ENCODE measurements at regions not wholly inside any gene's neighbourhood (a gene's known extent, or its start where the extent isn't known, plus 50 kb on each side); places are given as distances from the start of the nearest gene placed in this dataset.

DNA sequence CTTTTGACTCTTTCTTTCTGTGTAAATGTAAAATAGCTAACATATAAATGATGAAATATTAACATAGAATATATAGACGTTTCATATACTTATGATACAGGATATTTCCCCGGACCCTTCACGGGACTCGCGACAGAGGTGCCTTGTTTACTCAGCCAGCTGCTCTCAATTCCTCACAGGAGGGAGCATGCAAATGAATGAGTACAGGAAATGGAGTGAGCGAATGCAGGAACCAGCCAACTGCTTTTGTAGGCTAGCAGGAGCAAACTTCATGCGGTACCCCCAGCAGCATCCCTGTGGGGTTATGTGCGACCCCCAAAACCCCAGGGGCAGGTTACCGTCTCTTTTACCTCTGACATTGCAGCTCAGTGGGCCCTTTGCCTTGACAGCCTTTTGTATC, 110.3 kb upstream of the PDHA2 start:
- no peaks in the 10 kb centered on the region for H3K27me3 ChIP-seq
- H3K4me2 ChIP-seq: no peak overlapping the region
- 45% methylated on average over 9 of the region's 9 CpGs for WGBS (ENCODE audit: low lambda C conversion rate, missing lambda C conversion rate)
- H3K4me1 ChIP-seq (ENCODE audit: insufficient read depth): no peaks in the 10 kb centered on the region
- H3K27ac ChIP-seq: no peak overlapping the region
- H3K9me3 ChIP-seq (ENCODE audit: low read depth): no peaks in the 10 kb centered on the region
- H3K36me3 ChIP-seq (replicated peaks; ENCODE audit: insufficient read depth, low read depth): no peaks in the 10 kb centered on the region
- H2AFZ ChIP-seq: no peak overlapping the region
- no peaks in the 10 kb centered on the region for H4K20me1 ChIP-seq (ENCODE audit: insufficient read depth, poor library complexity, severe bottlenecking)
- H3K9me2 ChIP-seq (replicated peaks; ENCODE audit: insufficient read depth): no peaks in the 10 kb centered on the region
- no peak for DNase-seq (ENCODE audit: low spot score)
- TF ChIP-seq EZH2phosphoT487 (IDR thresholded peaks at IDR 0.05; ENCODE audit: low read depth, severe bottlenecking, unreplicated experiment) (no peak), EZH2 (IDR thresholded peaks at IDR 0.05; ENCODE audit: borderline replicate concordance) (no peak)
- TF ChIP-seq, protein P1, sequence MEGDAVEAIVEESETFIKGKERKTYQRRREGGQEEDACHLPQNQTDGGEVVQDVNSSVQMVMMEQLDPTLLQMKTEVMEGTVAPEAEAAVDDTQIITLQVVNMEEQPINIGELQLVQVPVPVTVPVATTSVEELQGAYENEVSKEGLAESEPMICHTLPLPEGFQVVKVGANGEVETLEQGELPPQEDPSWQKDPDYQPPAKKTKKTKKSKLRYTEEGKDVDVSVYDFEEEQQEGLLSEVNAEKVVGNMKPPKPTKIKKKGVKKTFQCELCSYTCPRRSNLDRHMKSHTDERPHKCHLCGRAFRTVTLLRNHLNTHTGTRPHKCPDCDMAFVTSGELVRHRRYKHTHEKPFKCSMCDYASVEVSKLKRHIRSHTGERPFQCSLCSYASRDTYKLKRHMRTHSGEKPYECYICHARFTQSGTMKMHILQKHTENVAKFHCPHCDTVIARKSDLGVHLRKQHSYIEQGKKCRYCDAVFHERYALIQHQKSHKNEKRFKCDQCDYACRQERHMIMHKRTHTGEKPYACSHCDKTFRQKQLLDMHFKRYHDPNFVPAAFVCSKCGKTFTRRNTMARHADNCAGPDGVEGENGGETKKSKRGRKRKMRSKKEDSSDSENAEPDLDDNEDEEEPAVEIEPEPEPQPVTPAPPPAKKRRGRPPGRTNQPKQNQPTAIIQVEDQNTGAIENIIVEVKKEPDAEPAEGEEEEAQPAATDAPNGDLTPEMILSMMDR (IDR thresholded peaks at IDR 0.05; ENCODE audit: poor library complexity): no peak
- no peak overlapping the region for H3K4me3 ChIP-seq
- no peaks in the 10 kb centered on the region for H3K79me2 ChIP-seq

GRCh38 chr4:95728145-95728544, 111.7 kb upstream of the PDHA2 start:
- no peak overlapping the region for H3K4me2 ChIP-seq
- no peaks in the 10 kb centered on the region for H4K20me1 ChIP-seq (ENCODE audit: insufficient read depth, poor library complexity, severe bottlenecking)
- no peaks in the 10 kb centered on the region for H3K4me1 ChIP-seq (ENCODE audit: insufficient read depth)
- no peak overlapping the region for H3K4me3 ChIP-seq
- no peak for DNase-seq (ENCODE audit: low spot score)
- H3K79me2 ChIP-seq: no peaks in the 10 kb centered on the region
- no peak overlapping the region for H2AFZ ChIP-seq
- H3K27me3 ChIP-seq: no peaks in the 10 kb centered on the region
- H3K9me2 ChIP-seq (replicated peaks; ENCODE audit: insufficient read depth): no peaks in the 10 kb centered on the region
- H3K9me3 ChIP-seq (ENCODE audit: low read depth): no peaks in the 10 kb centered on the region
- no peak overlapping the region for H3K27ac ChIP-seq
- no peaks in the 10 kb centered on the region for H3K36me3 ChIP-seq (replicated peaks; ENCODE audit: insufficient read depth, low read depth)
- TF ChIP-seq, protein P1 (IDR thresholded peaks at IDR 0.05; ENCODE audit: poor library complexity): no peak
- TF ChIP-seq EZH2phosphoT487 (IDR thresholded peaks at IDR 0.05; ENCODE audit: low read depth, severe bottlenecking, unreplicated experiment): no peak
- no peak for TF ChIP-seq EZH2 (IDR thresholded peaks at IDR 0.05; ENCODE audit: borderline replicate concordance)
- 87% methylated on average over 3 of the region's 3 CpGs for WGBS (ENCODE audit: low lambda C conversion rate, missing lambda C conversion rate)

DNA sequence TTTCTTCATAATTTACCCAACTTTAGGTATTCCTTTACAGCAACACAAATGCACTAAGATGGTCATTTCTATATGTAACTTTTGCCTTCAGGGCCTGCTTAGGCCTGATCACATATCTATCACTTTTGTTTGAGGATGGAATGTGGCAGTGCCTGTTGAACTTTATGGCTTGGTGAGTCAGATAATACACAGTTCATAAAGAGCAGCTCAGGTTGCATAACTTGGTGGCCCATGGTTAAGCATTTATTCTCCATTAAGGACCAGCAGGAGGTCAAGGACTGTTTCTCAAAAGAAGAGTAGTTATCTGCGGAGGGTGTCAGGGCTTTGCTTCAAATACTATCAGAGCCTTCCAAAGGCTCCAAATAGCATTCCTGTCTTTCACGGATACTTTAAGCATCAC, 124.1 kb upstream of the PDHA2 start:
- H3K27ac ChIP-seq: peak overlapping the region; percentile 7
- DNase-seq (ENCODE audit: low spot score): peak; percentile 46

More for the DNA sequence above, 124.1 kb upstream of the PDHA2 start:
- WGBS (ENCODE audit: low lambda C conversion rate, missing lambda C conversion rate): 42% methylated on average over 2 of the region's 2 CpGs
- no peak overlapping the region for H3K4me3 ChIP-seq
- H3K36me3 ChIP-seq (replicated peaks; ENCODE audit: insufficient read depth, low read depth): no peaks in the 10 kb centered on the region
- no peaks in the 10 kb centered on the region for H3K9me3 ChIP-seq (ENCODE audit: low read depth)
- H3K4me2 ChIP-seq: no peak overlapping the region
- no peaks in the 10 kb centered on the region for H3K79me2 ChIP-seq
- no peaks in the 10 kb centered on the region for H3K9me2 ChIP-seq (replicated peaks; ENCODE audit: insufficient read depth)
- TF ChIP-seq EZH2 (IDR thresholded peaks at IDR 0.05; ENCODE audit: borderline replicate concordance): no peak
- TF ChIP-seq, protein P1 (IDR thresholded peaks at IDR 0.05; ENCODE audit: poor library complexity): no peak
- no peak for TF ChIP-seq EZH2phosphoT487 (IDR thresholded peaks at IDR 0.05; ENCODE audit: low read depth, severe bottlenecking, unreplicated experiment)
- H2AFZ ChIP-seq: no peak overlapping the region
- H3K4me1 ChIP-seq (ENCODE audit: insufficient read depth): no peaks in the 10 kb centered on the region
- H4K20me1 ChIP-seq (ENCODE audit: insufficient read depth, poor library complexity, severe bottlenecking): no peaks in the 10 kb centered on the region
- no peaks in the 10 kb centered on the region for H3K27me3 ChIP-seq
